HepG2 (cell line): ENCODE measurements at regions not wholly inside any gene's neighbourhood (a gene's known extent, or its start where the extent isn't known, plus 50 kb on each side); places are given as distances from the start of the nearest gene placed in this dataset.

Experiments
- ATAC-seq: fragments of 200-7000 bp; cut with Tn5 transposase; 3 replicates; pipeline ENCODE4 v1.9.1; 2020; ENCODE audit warnings: mild to moderate bottlenecking, moderate library complexity
- BruUV-seq: library from RNA; stranded (reverse); fragments of 400-500 nt; replicated peaks from 2 replicates; lab custom pipeline; 2021; lab: Mats Ljungman, UMichigan
- CTCF ChIA-PET: fragments of 300-600 bp; formaldehyde crosslinking; extraction: SDS; loops from one replicate; lab custom pipeline; 2021; ENCODE audit warnings: low total read pairs, inconsistent platforms, low intra/inter-chr PET ratio; lab: Yijun Ruan, JAX
- POLR2A ChIA-PET: fragments of 350-600 bp; sonication (Branson Sonifier 250); formaldehyde crosslinking; loops from one replicate; lab custom pipeline; 2020; ENCODE audit warnings: antibody characterized with exemption, inconsistent platforms; lab: Yijun Ruan, JAX
- DNase-seq: peaks from one replicate; pipeline ENCODE4 v3.0.0-alpha.2; 2015; ENCODE audit warnings: low spot score
- FAIRE-seq: peaks from 3 replicates; lab custom pipeline; 2011; peaks lifted over from hg19 to GRCh38; lab: Jason Lieb, UNC
- H2AFZ ChIP-seq: one replicate; pipeline ENCODE4 v1.6.1; 2011; ENCODE audit warnings: low read length, inconsistent platforms
- H3K27ac ChIP-seq: fragments of 300-600 bp; 3 replicates; pipeline ENCODE4 v1.8.0; 2011; ENCODE audit warnings: mixed run types, mild to moderate bottlenecking, mixed read lengths, low read length, inconsistent platforms; ENCODE audit not compliant: insufficient read depth; ENCODE audit errors: extremely low read length
- H3K27me3 ChIP-seq, 2 experiments: fragments of 200-600 bp in 1 of 2; 2 replicates in 1 of 2; 3 replicates in 1 of 2; pipeline versions ENCODE4 v1.6.0 to v1.8.0; 2011; ENCODE audit warnings: low read length in 2 of 2, mild to moderate bottlenecking in 2 of 2, moderate library complexity in 2 of 2, inconsistent platforms in 1 of 2; ENCODE audit not compliant: insufficient read depth in 2 of 2, control insufficient read depth in 1 of 2
- H3K36me3 ChIP-seq, 2 experiments: fragments of 200-600 bp in 1 of 2; replicated peaks in 1 of 2; 2 replicates in 1 of 2; 3 replicates in 1 of 2; pipeline versions ENCODE4 v1.5.1 to v1.8.0; 2011; ENCODE audit warnings: low read length in 2 of 2, inconsistent platforms in 1 of 2; ENCODE audit not compliant: insufficient read depth in 2 of 2, control insufficient read depth in 1 of 2
- H3K4me1 ChIP-seq: 2 replicates; pipeline ENCODE4 v1.5.1; 2012; ENCODE audit warnings: low read length, inconsistent platforms; ENCODE audit not compliant: insufficient read depth
- H3K4me2 ChIP-seq: 2 replicates; pipeline ENCODE4 v1.6.0; 2011; ENCODE audit warnings: low read depth, low read length, inconsistent platforms
- H3K4me3 ChIP-seq, 3 experiments: fragments of 200-600 bp in 1 of 3; sonication (generic), shearing (Covaris generic) in 1 of 3; replicated peaks in 1 of 3; 2 replicates each; pipeline ENCODE4 v1.5.1; 2011 to 2016; ENCODE audit warnings: low read length in 3 of 3, inconsistent platforms in 2 of 3, low read depth in 2 of 3, mild to moderate bottlenecking in 2 of 3, control low read depth in 1 of 3, mixed read lengths in 1 of 3; ENCODE audit not compliant: insufficient read depth in 1 of 3
- H3K79me2 ChIP-seq: one replicate; pipeline ENCODE4 v1.6.1; 2011; ENCODE audit warnings: low read length, inconsistent platforms; ENCODE audit not compliant: insufficient read depth
- H3K9ac ChIP-seq: 2 replicates; pipeline ENCODE4 v1.6.0; 2011; ENCODE audit warnings: mild to moderate bottlenecking, low read depth, low read length, inconsistent platforms; ENCODE audit not compliant: insufficient read depth
- H3K9me3 ChIP-seq: 2 replicates; pipeline ENCODE4 v1.5.1; 2012; ENCODE audit warnings: mild to moderate bottlenecking, low read length
- H4K20me1 ChIP-seq: 2 replicates; pipeline ENCODE4 v1.6.0; 2011; ENCODE audit warnings: inconsistent platforms, mild to moderate bottlenecking, low read length, moderate library complexity; ENCODE audit not compliant: insufficient read depth
- CENPT ChIP-seq: sonication (generic); formaldehyde crosslinking; IDR thresholded peaks from 2 replicates; pipeline ENCODE4 v1.8.0; 2022; ENCODE audit warnings: low read depth, mild to moderate bottlenecking, moderate library complexity, missing genetic modification reagents
- CREM ChIP-seq, 2 experiments: sonication (generic) in 1 of 2; formaldehyde crosslinking in 1 of 2; IDR thresholded peaks; 2 replicates each; pipeline versions ENCODE4 v1.4.0 to v1.6.1; 2016 to 2020; ENCODE audit warnings: antibody characterized with exemption in 1 of 2, mild to moderate bottlenecking in 1 of 2, missing genetic modification reagents in 1 of 2
- FOXA1 ChIP-seq, 2 experiments: fragments of 450-650 bp in 1 of 2; sonication (generic) in 1 of 2; formaldehyde crosslinking in 1 of 2; IDR thresholded peaks; 2 replicates each; pipeline versions ENCODE4 v1.4.0 to v1.6.1; 2016 to 2020; ENCODE audit warnings: missing genetic modification reagents in 1 of 2
- JUNB ChIP-seq: sonication (generic); formaldehyde crosslinking; IDR thresholded peaks from 2 replicates; pipeline ENCODE4 v1.8.0; 2022; ENCODE audit warnings: missing genetic modification reagents, mild to moderate bottlenecking, borderline replicate concordance
- MYC ChIP-seq: sonication (generic); formaldehyde crosslinking; IDR thresholded peaks from 2 replicates; pipeline ENCODE4 v1.9.0; 2021; ENCODE audit warnings: missing genetic modification reagents, borderline replicate concordance
- NR1H2 ChIP-seq: sonication (generic); formaldehyde crosslinking; IDR thresholded peaks from 2 replicates; pipeline ENCODE4 v1.8.1; 2022; ENCODE audit warnings: low read depth, missing genetic modification reagents, borderline replicate concordance
- PAX8 ChIP-seq: sonication (generic); formaldehyde crosslinking; IDR thresholded peaks from 2 replicates; pipeline ENCODE4 v1.8.0; 2022; ENCODE audit warnings: mild to moderate bottlenecking, missing genetic modification reagents, borderline replicate concordance
- SSRP1 ChIP-seq: IDR thresholded peaks from 2 replicates; pipeline ENCODE4 v1.6.1; 2016; ENCODE audit warnings: control low read depth
- ZC3H13 ChIP-seq: sonication (generic); formaldehyde crosslinking; IDR thresholded peaks from 2 replicates; pipeline ENCODE4 v1.8.1; 2023; ENCODE audit warnings: mild to moderate bottlenecking, missing genetic modification reagents, moderate library complexity
- ZNF780A ChIP-seq: sonication (generic); formaldehyde crosslinking; IDR thresholded peaks from 2 replicates; pipeline ENCODE4 v1.8.0; 2022; ENCODE audit warnings: mild to moderate bottlenecking, missing genetic modification reagents, moderate library complexity
- ZSCAN22 ChIP-seq: sonication (generic); formaldehyde crosslinking; IDR thresholded peaks from 2 replicates; pipeline ENCODE4 v1.4.0; 2020; ENCODE audit warnings: mild to moderate bottlenecking, missing genetic modification reagents
- ZZZ3 ChIP-seq: sonication (generic); formaldehyde crosslinking; IDR thresholded peaks from 2 replicates; pipeline ENCODE4 v1.4.0; 2020; ENCODE audit warnings: missing genetic modification reagents, mild to moderate bottlenecking, borderline replicate concordance
- WGBS: methylation state at CpG from one replicate; pipeline ENCODE4 v1.1.6; 2017; ENCODE audit warnings: low lambda C conversion rate; 5-methylcytosine and 5-hydroxymethylcytosine counted together
- in situ Hi-C: cut with HindIII; loops from 2 replicates; pipeline ENCODE4 v1.10.0; 2017; ENCODE audit warnings: low pct_unique_long_range_greater_than_20kb; ENCODE audit not compliant: extremely low pct_ligation_motif_present
- intact Hi-C: fragments of 100-400 bp; cut with micrococcal nuclease; formaldehyde crosslinking; loops from one replicate; pipeline ENCODE4 v1.10.0; 2022; ENCODE audit not compliant: unreplicated experiment
- TF ChIP-seq, protein P1 (sequence below): sonication (generic); formaldehyde crosslinking; IDR thresholded peaks from 2 replicates; pipeline ENCODE4 v1.9.0; 2021; ENCODE audit warnings: missing genetic modification reagents, borderline replicate concordance
- TF ChIP-seq, protein P2 (sequence below): sonication (generic); formaldehyde crosslinking; IDR thresholded peaks from 2 replicates; pipeline ENCODE4 v1.5.1; 2020; ENCODE audit warnings: mild to moderate bottlenecking, moderate library complexity, missing genetic modification reagents
- TF ChIP-seq, protein P3 (sequence below): sonication (generic); formaldehyde crosslinking; conservative IDR thresholded peaks from 2 replicates; pipeline ENCODE4 v1.8.0; 2022; ENCODE audit warnings: missing genetic modification reagents
- TF ChIP-seq, protein P4 (sequence below): sonication (generic); formaldehyde crosslinking; IDR thresholded peaks from 2 replicates; pipeline ENCODE4 v1.5.0; 2020; ENCODE audit warnings: mild to moderate bottlenecking, missing genetic modification reagents

DNA sequence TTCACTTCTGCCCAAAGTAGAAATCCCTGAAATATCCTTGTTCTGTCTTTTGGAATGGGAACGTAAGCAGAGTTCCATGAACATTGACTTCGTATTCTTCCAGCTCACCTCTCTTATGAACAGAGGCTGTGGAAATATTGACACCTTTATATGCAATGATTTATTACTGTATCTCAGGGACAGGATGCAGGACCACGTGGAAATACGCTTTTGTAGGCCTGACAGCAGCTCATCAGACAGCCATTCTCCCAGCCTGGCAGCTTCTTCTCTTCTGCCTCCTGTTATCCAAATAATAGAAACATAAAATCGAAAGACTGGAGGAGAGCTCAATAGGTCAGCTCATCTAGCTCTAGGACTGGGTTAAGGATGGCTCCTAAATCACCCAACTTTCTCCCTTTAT is 106.2 kb upstream of the DTNBP1 start:
- Histone ChIP-seq H3K4me3 (no peak overlapping the region), H4K20me1 (no peaks in the 10 kb centered on the region), H3K79me2 (no peaks in the 10 kb centered on the region), H2AFZ (no peak overlapping the region), H3K9me3 (no peaks in the 10 kb centered on the region), H3K36me3 (no peaks in the 10 kb centered on the region), H3K27ac (no peak overlapping the region), H3K4me2 (no peak overlapping the region), H3K9ac (no peak overlapping the region), H3K4me1 (peaks cover 5% of the 10 kb centered on the region), H3K27me3 (peaks cover 0 to 14% of the 10 kb centered on the region in 2 experiments; a peak in 2 of 5 replicates)
- in situ Hi-C loops = no loop called here
- no peak for ATAC-seq
- BruUV-seq = no TSS peak
- ChIA-PET POLR2A (no interaction called here), CTCF (no interaction called here)
- DNase-seq = no peak
- WGBS = 21% methylated on average over 5 of the region's 5 CpGs
- intact Hi-C loops = no loop called here
- TF ChIP-seq ZZZ3 (CRISPR knock-in tag) (no peak), MYC (CRISPR knock-in tag) (no peak), FOXA1 (IDR thresholded peaks at IDR 0.05) (no peak), FOXA1 (CRISPR knock-in tag; IDR thresholded peaks at IDR 0.05) (no peak), JUNB (CRISPR knock-in tag) (no peak), ZNF780A (CRISPR knock-in tag) (no peak), NR1H2 (CRISPR knock-in tag) (no peak), PAX8 (CRISPR knock-in tag) (no peak), ZC3H13 (no peak), ZSCAN22 (no peak), CENPT (CRISPR knock-in tag) (no peak), CREM (IDR thresholded peaks at IDR 0.05) (no peak), CREM (CRISPR knock-in tag; IDR thresholded peaks at IDR 0.05) (no peak), SSRP1 (no peak)
- TF ChIP-seq, protein P1, sequence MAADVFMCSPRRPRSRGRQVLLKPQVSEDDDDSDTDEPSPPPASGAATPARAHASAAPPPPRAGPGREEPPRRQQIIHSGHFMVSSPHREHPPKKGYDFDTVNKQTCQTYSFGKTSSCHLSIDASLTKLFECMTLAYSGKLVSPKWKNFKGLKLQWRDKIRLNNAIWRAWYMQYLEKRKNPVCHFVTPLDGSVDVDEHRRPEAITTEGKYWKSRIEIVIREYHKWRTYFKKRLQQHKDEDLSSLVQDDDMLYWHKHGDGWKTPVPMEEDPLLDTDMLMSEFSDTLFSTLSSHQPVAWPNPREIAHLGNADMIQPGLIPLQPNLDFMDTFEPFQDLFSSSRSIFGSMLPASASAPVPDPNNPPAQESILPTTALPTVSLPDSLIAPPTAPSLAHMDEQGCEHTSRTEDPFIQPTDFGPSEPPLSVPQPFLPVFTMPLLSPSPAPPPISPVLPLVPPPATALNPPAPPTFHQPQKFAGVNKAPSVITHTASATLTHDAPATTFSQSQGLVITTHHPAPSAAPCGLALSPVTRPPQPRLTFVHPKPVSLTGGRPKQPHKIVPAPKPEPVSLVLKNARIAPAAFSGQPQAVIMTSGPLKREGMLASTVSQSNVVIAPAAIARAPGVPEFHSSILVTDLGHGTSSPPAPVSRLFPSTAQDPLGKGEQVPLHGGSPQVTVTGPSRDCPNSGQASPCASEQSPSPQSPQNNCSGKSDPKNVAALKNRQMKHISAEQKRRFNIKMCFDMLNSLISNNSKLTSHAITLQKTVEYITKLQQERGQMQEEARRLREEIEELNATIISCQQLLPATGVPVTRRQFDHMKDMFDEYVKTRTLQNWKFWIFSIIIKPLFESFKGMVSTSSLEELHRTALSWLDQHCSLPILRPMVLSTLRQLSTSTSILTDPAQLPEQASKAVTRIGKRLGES (CRISPR knock-in tag) = no peak
- TF ChIP-seq, protein P2, sequence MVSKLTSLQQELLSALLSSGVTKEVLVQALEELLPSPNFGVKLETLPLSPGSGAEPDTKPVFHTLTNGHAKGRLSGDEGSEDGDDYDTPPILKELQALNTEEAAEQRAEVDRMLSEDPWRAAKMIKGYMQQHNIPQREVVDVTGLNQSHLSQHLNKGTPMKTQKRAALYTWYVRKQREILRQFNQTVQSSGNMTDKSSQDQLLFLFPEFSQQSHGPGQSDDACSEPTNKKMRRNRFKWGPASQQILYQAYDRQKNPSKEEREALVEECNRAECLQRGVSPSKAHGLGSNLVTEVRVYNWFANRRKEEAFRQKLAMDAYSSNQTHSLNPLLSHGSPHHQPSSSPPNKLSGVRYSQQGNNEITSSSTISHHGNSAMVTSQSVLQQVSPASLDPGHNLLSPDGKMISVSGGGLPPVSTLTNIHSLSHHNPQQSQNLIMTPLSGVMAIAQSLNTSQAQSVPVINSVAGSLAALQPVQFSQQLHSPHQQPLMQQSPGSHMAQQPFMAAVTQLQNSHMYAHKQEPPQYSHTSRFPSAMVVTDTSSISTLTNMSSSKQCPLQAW (CRISPR knock-in tag) = no peak
- TF ChIP-seq, protein P3, sequence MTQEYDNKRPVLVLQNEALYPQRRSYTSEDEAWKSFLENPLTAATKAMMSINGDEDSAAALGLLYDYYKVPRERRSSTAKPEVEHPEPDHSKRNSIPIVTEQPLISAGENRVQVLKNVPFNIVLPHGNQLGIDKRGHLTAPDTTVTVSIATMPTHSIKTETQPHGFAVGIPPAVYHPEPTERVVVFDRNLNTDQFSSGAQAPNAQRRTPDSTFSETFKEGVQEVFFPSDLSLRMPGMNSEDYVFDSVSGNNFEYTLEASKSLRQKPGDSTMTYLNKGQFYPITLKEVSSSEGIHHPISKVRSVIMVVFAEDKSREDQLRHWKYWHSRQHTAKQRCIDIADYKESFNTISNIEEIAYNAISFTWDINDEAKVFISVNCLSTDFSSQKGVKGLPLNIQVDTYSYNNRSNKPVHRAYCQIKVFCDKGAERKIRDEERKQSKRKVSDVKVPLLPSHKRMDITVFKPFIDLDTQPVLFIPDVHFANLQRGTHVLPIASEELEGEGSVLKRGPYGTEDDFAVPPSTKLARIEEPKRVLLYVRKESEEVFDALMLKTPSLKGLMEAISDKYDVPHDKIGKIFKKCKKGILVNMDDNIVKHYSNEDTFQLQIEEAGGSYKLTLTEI (CRISPR knock-in tag) = no peak
- TF ChIP-seq, protein P4, sequence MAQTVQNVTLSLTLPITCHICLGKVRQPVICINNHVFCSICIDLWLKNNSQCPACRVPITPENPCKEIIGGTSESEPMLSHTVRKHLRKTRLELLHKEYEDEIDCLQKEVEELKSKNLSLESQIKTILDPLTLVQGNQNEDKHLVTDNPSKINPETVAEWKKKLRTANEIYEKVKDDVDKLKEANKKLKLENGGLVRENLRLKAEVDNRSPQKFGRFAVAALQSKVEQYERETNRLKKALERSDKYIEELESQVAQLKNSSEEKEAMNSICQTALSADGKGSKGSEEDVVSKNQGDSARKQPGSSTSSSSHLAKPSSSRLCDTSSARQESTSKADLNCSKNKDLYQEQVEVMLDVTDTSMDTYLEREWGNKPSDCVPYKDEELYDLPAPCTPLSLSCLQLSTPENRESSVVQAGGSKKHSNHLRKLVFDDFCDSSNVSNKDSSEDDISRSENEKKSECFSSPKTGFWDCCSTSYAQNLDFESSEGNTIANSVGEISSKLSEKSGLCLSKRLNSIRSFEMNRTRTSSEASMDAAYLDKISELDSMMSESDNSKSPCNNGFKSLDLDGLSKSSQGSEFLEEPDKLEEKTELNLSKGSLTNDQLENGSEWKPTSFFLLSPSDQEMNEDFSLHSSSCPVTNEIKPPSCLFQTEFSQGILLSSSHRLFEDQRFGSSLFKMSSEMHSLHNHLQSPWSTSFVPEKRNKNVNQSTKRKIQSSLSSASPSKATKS (CRISPR knock-in tag) = no peak
- no peak for FAIRE-seq
